H1 (cell line): ENCODE measurements at regions not wholly inside any gene's neighbourhood (a gene's known extent, or its start where the extent isn't known, plus 50 kb on each side); places are given as distances from the start of the nearest gene placed in this dataset.

ENCODE experiments used
- CEBPB ChIP-seq: IDR thresholded peaks from 2 replicates; pipeline ENCODE4 v1.6.1; 2012; ENCODE audit warnings: low read depth, low read length
- CTBP2 ChIP-seq: IDR thresholded peaks from 2 replicates; pipeline ENCODE4 v1.7.0; 2011; ENCODE audit warnings: borderline replicate concordance, mild to moderate bottlenecking, moderate library complexity, mixed read lengths, low read length; ENCODE audit not compliant: insufficient read depth, insufficient read length
- EZH2 ChIP-seq: fragments of 200-600 bp; sonication (generic); IDR thresholded peaks from 2 replicates; pipeline ENCODE4 v1.7.1; 2012; ENCODE audit warnings: low read depth, mild to moderate bottlenecking, moderate library complexity, low read length, inconsistent platforms; ENCODE audit not compliant: severe bottlenecking
- NANOG ChIP-seq: IDR thresholded peaks from 2 replicates; pipeline ENCODE4 v1.6.1; 2011; ENCODE audit warnings: low read length, low read depth, mild to moderate bottlenecking, inconsistent platforms; ENCODE audit not compliant: insufficient read depth, poor library complexity, severe bottlenecking
- POU5F1 ChIP-seq: IDR thresholded peaks from 2 replicates; pipeline ENCODE4 v1.6.1; 2011; ENCODE audit warnings: low read depth, mild to moderate bottlenecking, low read length, moderate library complexity
- SIRT6 ChIP-seq: IDR thresholded peaks from one replicate; pipeline ENCODE4 v1.7.1; 2012; ENCODE audit warnings: low read length, inconsistent platforms
- SP2 ChIP-seq: IDR thresholded peaks from 2 replicates; pipeline ENCODE4 v1.6.1; 2012; ENCODE audit warnings: mild to moderate bottlenecking, low read length, inconsistent platforms
- TEAD4 ChIP-seq: IDR thresholded peaks from 2 replicates; pipeline ENCODE4 v1.6.1; 2012; ENCODE audit warnings: low read depth, low read length, inconsistent platforms, mixed read lengths
- TF ChIP-seq, protein P1 (sequence below), 3 experiments: IDR thresholded peaks; 1 replicate in 2 of 3; 2 replicates in 1 of 3; pipeline versions ENCODE4 v1.5.1 to v1.6.1; 2011; ENCODE audit warnings: low read length in 3 of 3, mild to moderate bottlenecking in 3 of 3, inconsistent platforms in 2 of 3, low read depth in 1 of 3, moderate library complexity in 1 of 3; ENCODE audit not compliant: insufficient read depth in 1 of 3; ENCODE audit errors: control extremely low read depth in 1 of 3

DNA sequence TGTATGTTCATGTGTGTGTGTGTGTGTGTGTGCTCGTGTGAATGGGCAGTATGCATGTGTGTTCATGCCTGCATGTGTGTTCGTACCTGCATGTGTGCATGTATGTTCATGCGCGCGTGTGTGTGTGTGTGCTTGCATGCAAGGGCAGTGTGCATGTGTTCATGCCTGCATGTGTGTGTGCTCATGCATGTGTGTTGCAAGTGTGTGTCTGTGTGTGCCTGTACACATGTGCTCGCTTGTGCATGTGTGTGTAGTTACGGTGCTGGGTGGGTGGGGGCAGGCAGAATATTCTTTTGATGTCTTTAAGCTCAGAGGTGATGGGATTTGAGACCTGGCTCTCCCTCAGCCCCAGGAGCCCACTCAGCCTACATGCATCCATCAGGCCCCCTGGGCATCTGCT is 822.1 kb downstream of the BRD1 start (continued):
- TF ChIP-seq, protein P1, sequence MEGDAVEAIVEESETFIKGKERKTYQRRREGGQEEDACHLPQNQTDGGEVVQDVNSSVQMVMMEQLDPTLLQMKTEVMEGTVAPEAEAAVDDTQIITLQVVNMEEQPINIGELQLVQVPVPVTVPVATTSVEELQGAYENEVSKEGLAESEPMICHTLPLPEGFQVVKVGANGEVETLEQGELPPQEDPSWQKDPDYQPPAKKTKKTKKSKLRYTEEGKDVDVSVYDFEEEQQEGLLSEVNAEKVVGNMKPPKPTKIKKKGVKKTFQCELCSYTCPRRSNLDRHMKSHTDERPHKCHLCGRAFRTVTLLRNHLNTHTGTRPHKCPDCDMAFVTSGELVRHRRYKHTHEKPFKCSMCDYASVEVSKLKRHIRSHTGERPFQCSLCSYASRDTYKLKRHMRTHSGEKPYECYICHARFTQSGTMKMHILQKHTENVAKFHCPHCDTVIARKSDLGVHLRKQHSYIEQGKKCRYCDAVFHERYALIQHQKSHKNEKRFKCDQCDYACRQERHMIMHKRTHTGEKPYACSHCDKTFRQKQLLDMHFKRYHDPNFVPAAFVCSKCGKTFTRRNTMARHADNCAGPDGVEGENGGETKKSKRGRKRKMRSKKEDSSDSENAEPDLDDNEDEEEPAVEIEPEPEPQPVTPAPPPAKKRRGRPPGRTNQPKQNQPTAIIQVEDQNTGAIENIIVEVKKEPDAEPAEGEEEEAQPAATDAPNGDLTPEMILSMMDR (IDR thresholded peaks at IDR 0.05; ENCODE audit: control extremely low read depth in 1 of 3, insufficient read depth in 1 of 3, low read depth in 1 of 3, low read length in 3 of 3): no peak
- TF ChIP-seq POU5F1 (no peak), CTBP2 (no peak), NANOG (no peak), EZH2 (no peak), SIRT6 (no peak), CEBPB (no peak), TEAD4 (no peak), SP2 (no peak)
